HG03064 (cell line): ENCODE measurements at regions not wholly inside any gene's neighbourhood (a gene's known extent, or its start where the extent isn't known, plus 50 kb on each side); places are given as distances from the start of the nearest gene placed in this dataset.

Source experiments
- ATAC-seq: cut with Tn5 transposase; IDR thresholded peaks from one replicate; pipeline ENCODE4 v1.9.1; 2021; ENCODE audit warnings: low read depth; ENCODE audit not compliant: unreplicated experiment

- no peak for ATAC-seq
Measured at GRCh38 chr12:61796846-61797245, 463.4 kb upstream of the USP15 start.

GRCh38 chr12:61797266-61797665, 462.9 kb upstream of the USP15 start:
- no peak for ATAC-seq

GRCh38 chr12:61798778-61799177, 461.4 kb upstream of the USP15 start:
- ATAC-seq = no peak

GRCh38 chr12:61804301-61804700, 455.9 kb upstream of the USP15 start:
- no peak for ATAC-seq

GRCh38 chr12:61808856-61809255, 451.3 kb upstream of the USP15 start:
- ATAC-seq = no peak

- no peak for ATAC-seq
Measured at GRCh38 chr12:61810486-61810885, 449.7 kb upstream of the USP15 start.

GRCh38 chr12:61821381-61821780, 438.8 kb upstream of the USP15 start:
- ATAC-seq = no peak

GRCh38 chr12:61823102-61823501, 437.1 kb upstream of the USP15 start:
- no peak for ATAC-seq

- ATAC-seq = no peak
Measured at GRCh38 chr12:61846765-61847164, 413.4 kb upstream of the USP15 start.

GRCh38 chr12:61848893-61849292, 411.3 kb upstream of the USP15 start:
- no peak for ATAC-seq

- ATAC-seq = no peak
Measured at GRCh38 chr12:61853945-61854344, 406.3 kb upstream of the USP15 start.

GRCh38 chr12:61854902-61855301, 405.3 kb upstream of the USP15 start:
- no peak for ATAC-seq

- ATAC-seq = no peak
Measured at GRCh38 chr12:61857968-61858367, 402.2 kb upstream of the USP15 start.

GRCh38 chr12:61860451-61860850, 399.8 kb upstream of the USP15 start:
- no peak for ATAC-seq

GRCh38 chr12:61862986-61863385, 397.2 kb upstream of the USP15 start:
- ATAC-seq = no peak

- ATAC-seq = no peak
Measured at GRCh38 chr12:61863811-61864210, 396.4 kb upstream of the USP15 start.

- ATAC-seq = no peak
Measured at GRCh38 chr12:61869796-61870195, 390.4 kb upstream of the USP15 start.

GRCh38 chr12:61870658-61871484, 389.3 kb upstream of the USP15 start:
- ATAC-seq = no peak

GRCh38 chr12:61871485-61871810, 388.8 kb upstream of the USP15 start:
- no peak for ATAC-seq

- no peak for ATAC-seq
Measured at GRCh38 chr12:61879229-61879628, 381.0 kb upstream of the USP15 start.

- no peak for ATAC-seq
Measured at GRCh38 chr12:61880186-61880585, 380.0 kb upstream of the USP15 start.

- ATAC-seq = no peak
Measured at GRCh38 chr12:61891632-61892031, 368.6 kb upstream of the USP15 start.

GRCh38 chr12:61894168-61894567, 366.0 kb upstream of the USP15 start:
- ATAC-seq = no peak
